Tibial artery (tissue), 4 donors: ENCODE measurements at regions not wholly inside any gene's neighbourhood (a gene's known extent, or its start where the extent isn't known, plus 50 kb on each side); places are given as distances from the start of the nearest gene placed in this dataset.

ENCODE experiments used
- DNase-seq, 2 donors: peaks; one replicate each; pipeline ENCODE4 v3.0.0-alpha.2; 2019
- H3K27ac ChIP-seq, 2 donors: fragments of 200-600 bp; sonication (generic) in 1 of 2; 1 replicate in 1 of 2; 2 replicates in 1 of 2; pipeline ENCODE4 v1.5.1; 2018 to 2019; ENCODE audit warnings: mild to moderate bottlenecking in 1 of 2
- H3K27me3 ChIP-seq, 2 donors: fragments of 200-600 bp; sonication (generic) in 1 of 2; one replicate each; pipeline versions ENCODE4 v1.5.1 to v1.6.0; 2016 to 2019
- H3K36me3 ChIP-seq, 3 donors: fragments of 200-600 bp; sonication (generic) in 2 of 3; one replicate each; pipeline ENCODE4 v1.5.1; 2016 to 2019; ENCODE audit warnings: mild to moderate bottlenecking in 2 of 3
- H3K4me1 ChIP-seq, 4 donors: fragments of 200-600 bp; sonication (generic) in 2 of 4; 1 replicate in 3 of 4; 2 replicates in 1 of 4; pipeline ENCODE4 v1.5.1; 2016 to 2019
- H3K4me3 ChIP-seq, 2 donors: fragments of 200-600 bp; sonication (generic) in 1 of 2; 1 replicate in 1 of 2; 2 replicates in 1 of 2; pipeline ENCODE4 v1.5.1; 2018 to 2019; ENCODE audit warnings: mild to moderate bottlenecking in 2 of 2
- H3K9me3 ChIP-seq, 3 donors: fragments of 200-600 bp; sonication (generic) in 1 of 3; one replicate each; pipeline ENCODE4 v1.5.1; 2016 to 2019
- intact Hi-C: fragments of 100-400 bp; cut with DNase I; formaldehyde crosslinking; loops from one replicate; pipeline ENCODE4 v1.15.0; 2023; ENCODE audit warnings: low total_unique reads
- TF ChIP-seq, protein P1 (sequence below), 2 experiments: fragments of 200-600 bp in 1 of 2; fragments of 450-650 bp in 1 of 2; IDR thresholded peaks; one replicate each; pipeline ENCODE4 v1.5.1; 2017 to 2019; ENCODE audit warnings: antibody characterized with exemption in 2 of 2, mild to moderate bottlenecking in 1 of 2, moderate library complexity in 1 of 2

DNA sequence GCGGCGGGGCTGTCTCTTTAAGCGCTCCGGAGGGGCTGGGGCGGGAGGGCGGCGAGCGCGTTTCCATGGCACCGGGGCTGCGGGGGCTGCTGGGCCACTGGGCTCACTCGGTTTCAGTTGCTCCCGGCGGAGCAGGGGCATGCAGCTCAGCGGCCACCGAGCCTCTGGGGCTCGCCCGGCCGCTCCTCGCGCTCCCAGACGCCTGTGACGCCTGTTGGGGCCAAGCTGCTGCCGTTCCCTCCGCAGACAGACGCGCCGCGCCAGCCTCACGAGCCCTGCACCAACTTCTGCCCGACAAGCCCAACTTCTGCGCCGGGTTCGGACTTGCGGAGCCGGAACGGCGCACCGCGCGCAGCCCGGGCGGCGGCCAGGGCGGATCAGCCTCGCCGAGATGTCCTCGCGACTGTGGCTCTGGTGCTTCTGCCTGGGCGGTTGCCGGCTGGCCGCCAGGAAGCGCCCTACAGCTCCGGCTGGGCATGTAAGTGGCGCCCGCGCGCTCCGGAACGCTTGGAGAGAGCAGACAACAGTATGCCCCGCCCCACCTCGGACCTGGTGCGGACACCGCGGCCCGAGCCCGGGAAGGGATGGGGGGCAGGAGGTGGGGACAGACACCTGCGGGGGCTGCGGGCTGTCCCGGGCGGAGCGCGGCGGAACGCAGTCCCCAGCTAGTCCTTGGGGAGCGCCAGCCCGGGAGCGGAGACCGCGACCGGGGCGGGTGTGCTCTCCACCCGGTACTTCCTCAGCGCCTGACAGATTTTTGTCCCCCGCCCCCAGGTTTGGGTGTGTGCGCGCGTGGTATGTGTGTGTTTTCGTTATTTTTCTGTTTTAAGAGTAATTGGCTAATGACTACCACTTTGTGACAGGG is 154.1 kb upstream of the GOLIM4 start:
- Histone ChIP-seq H3K27ac (peak overlapping the region in 1 of 2 donors; percentile 67), H3K9me3 (no peaks in the 10 kb centered on the region), H3K4me1 (peaks cover 0 to 26% (median 17%) of the 10 kb centered on the region in 4 donors), H3K4me3 (peak overlapping the region; percentile 52 to 66), H3K36me3 (no peaks in the 10 kb centered on the region), H3K27me3 (no peaks in the 10 kb centered on the region)
- intact Hi-C loops: no loop called here
- peak; percentile 55 to 73 for DNase-seq
- TF ChIP-seq, protein P1, sequence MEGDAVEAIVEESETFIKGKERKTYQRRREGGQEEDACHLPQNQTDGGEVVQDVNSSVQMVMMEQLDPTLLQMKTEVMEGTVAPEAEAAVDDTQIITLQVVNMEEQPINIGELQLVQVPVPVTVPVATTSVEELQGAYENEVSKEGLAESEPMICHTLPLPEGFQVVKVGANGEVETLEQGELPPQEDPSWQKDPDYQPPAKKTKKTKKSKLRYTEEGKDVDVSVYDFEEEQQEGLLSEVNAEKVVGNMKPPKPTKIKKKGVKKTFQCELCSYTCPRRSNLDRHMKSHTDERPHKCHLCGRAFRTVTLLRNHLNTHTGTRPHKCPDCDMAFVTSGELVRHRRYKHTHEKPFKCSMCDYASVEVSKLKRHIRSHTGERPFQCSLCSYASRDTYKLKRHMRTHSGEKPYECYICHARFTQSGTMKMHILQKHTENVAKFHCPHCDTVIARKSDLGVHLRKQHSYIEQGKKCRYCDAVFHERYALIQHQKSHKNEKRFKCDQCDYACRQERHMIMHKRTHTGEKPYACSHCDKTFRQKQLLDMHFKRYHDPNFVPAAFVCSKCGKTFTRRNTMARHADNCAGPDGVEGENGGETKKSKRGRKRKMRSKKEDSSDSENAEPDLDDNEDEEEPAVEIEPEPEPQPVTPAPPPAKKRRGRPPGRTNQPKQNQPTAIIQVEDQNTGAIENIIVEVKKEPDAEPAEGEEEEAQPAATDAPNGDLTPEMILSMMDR (IDR thresholded peaks at IDR 0.05): no peak

DNA sequence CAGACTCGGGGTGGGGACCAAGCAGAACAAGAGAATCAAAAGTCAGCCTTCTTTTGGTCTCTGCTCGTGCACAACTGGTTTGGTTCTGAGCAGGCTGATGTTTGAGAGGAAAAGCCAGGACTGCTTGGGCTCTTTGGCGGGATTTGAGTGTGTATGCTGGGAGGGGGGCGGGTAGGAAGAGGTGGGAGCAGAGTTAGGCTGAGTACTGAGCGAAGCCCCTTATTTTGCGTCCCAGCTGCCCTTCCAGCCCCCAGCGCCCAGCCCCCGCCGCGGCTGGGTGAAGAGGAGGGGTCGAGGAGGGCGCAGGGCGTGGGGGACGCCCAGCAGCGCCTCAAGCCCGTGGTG is 153.5 kb upstream of the GOLIM4 start:
- Histone ChIP-seq H3K27ac (peak overlapping the region in 1 of 2 donors; percentile 67), H3K36me3 (no peaks in the 10 kb centered on the region), H3K4me3 (peak overlapping the region; percentile 52 to 66), H3K4me1 (peaks cover 0 to 26% (median 17%) of the 10 kb centered on the region in 4 donors), H3K27me3 (peaks cover 0 to 5% of the 10 kb centered on the region in 2 donors), H3K9me3 (no peaks in the 10 kb centered on the region)
- intact Hi-C loops: no loop called here
- TF ChIP-seq, protein P1 (IDR thresholded peaks at IDR 0.05): no peak
- peak in 1 of 2 donors; percentile 19 for DNase-seq

DNA sequence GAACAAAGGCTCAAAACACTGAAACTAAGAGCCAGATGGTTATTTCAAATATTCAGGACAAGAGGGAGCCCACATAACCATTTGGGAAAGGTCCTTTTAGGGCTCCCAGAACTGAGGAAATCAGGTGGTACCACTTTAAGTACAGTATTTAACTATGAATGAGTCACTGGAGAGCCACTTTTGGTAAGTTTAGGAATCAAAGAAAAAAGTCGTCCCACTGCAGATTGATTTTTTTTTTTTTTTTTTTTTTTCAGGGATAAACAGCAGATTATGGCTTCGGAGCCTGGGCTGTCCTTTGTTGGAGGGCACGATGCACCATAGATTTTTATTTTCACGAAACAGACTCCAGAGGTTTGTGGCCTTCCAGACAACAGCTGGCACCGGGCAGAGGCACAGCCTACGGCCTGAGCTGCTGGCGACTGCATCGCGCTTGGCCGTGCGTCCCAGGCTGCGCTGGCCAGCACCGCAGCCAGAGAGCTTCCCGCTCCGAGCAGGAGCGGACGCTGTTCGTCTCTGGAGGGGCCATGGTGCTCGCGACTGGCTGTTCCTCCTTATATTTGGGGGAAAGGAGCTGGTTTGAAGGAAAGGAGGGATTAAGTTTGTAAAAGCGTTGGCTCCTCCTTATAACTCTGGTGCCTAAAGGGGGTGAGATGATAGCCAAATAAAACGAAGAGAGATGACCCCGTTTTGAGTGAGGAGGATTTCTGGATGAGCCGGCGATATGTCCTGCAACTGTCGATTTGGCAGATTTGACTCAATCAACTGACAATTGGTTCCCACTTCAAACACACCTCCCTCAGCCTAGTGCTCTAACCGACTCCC is 152.9 kb upstream of the GOLIM4 start:
- peaks cover 0 to 9% of the 10 kb centered on the region in 2 donors for H3K27me3 ChIP-seq
- TF ChIP-seq, protein P1 (IDR thresholded peaks at IDR 0.05): no peak

DNA sequence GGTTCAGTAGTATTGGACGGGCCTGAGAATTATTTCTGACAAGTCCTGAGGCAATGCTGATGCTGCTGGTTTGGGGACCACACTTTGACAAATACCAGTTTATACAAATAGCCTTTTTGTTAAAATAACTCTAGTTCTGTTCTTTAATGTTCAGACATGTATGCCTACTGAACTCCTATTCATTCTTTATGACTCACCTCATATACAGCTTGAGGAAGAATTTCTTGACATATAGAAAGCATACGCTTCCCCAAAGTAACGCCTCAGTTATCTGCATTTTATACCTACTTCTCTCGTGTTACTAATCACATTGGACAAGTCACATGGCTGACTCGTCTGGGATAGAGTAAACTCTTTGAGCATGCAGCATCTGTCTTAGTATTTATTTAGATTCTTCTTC is 145.4 kb upstream of the GOLIM4 start:
- no peaks in the 10 kb centered on the region for H3K4me1 ChIP-seq
- no peak for DNase-seq
- H3K9me3 ChIP-seq: no peaks in the 10 kb centered on the region
- no peak overlapping the region for H3K27ac ChIP-seq
- H3K36me3 ChIP-seq: no peaks in the 10 kb centered on the region
- intact Hi-C loops: no loop called here
- peaks cover 0 to 14% of the 10 kb centered on the region in 2 donors for H3K27me3 ChIP-seq
- no peak overlapping the region for H3K4me3 ChIP-seq
- TF ChIP-seq, protein P1 (IDR thresholded peaks at IDR 0.05): no peak

More for the DNA sequence above, 152.9 kb upstream of the GOLIM4 start:
- Histone ChIP-seq H3K27ac (peak overlapping the region in 1 of 2 donors; percentile 67), H3K4me3 (peak overlapping the region; percentile 52 to 66), H3K36me3 (no peaks in the 10 kb centered on the region), H3K4me1 (peaks cover 0 to 26% (median 17%) of the 10 kb centered on the region in 4 donors), H3K9me3 (no peaks in the 10 kb centered on the region)
- intact Hi-C loops: no loop called here
- no peak for DNase-seq

DNA sequence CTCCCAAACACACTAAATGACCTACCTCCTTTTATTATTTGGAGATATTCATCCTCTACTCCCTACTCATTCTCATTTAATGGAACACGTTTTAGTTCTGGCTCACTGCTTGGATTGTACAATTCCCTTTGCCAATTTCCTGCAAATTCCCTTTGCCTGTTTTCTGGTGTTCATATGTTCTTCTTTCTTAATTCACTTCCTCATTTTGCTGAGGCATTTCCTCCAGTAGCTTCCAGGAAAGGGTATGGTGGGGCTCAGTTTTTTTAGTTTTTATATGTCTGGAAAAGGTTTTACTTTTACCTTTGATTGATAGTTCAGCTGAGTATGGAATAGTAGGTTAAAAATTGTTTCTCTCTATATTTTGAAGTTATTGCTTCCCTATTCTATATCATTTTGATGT is 143.6 kb upstream of the GOLIM4 start:
- no peak for DNase-seq
- Histone ChIP-seq H3K36me3 (no peaks in the 10 kb centered on the region), H3K4me3 (no peak overlapping the region), H3K27ac (no peak overlapping the region), H3K27me3 (peaks cover 0 to 9% of the 10 kb centered on the region in 2 donors), H3K4me1 (no peaks in the 10 kb centered on the region), H3K9me3 (no peaks in the 10 kb centered on the region)
- intact Hi-C loops: no loop called here
- TF ChIP-seq, protein P1 (IDR thresholded peaks at IDR 0.05): no peak
